Activated CD4-positive, alpha-beta T cell treated with anti-CD3 and anti-CD28 coated beads, Interleukin-2, Interleukin-4, amounts not matched to agents 100 ng/mL and 50 ng/mL, durations not matched to agents 16 hours and 8 hours (primary cell): ENCODE measurements at regions not wholly inside any gene's neighbourhood (a gene's known extent, or its start where the extent isn't known, plus 50 kb on each side); places are given as distances from the start of the nearest gene placed in this dataset.
"Not testable (repeated sequence)": the region's sequence is repeated elsewhere in the genome, so short reads cannot be mapped to it uniquely, and the experiment has no call there.

Experiments
- DNase-seq: peaks from one replicate; pipeline ENCODE4 v3.0.0-alpha.2; 2020; ENCODE audit warnings: low spot score

DNA sequence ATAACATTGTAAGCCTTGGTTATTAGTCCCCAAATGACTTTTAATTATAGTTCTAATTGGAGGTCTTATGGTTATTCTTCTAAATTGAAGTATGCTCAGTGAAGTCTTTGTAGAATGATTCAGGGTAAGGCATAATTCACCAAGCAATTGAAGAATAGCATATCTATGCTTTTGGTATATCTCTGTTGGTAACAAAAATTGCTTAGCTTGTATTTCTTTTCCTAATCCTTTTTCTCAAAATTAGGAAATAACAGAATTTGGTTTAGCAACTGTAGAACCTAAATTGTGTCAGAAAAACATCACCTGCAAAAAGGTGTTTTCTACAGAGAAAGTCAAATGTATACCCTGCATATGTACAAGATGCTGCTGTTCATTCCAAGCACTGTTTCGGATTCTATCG lies 189.2 kb upstream of the EPHA4 start:
- DNase-seq: no peak

DNA sequence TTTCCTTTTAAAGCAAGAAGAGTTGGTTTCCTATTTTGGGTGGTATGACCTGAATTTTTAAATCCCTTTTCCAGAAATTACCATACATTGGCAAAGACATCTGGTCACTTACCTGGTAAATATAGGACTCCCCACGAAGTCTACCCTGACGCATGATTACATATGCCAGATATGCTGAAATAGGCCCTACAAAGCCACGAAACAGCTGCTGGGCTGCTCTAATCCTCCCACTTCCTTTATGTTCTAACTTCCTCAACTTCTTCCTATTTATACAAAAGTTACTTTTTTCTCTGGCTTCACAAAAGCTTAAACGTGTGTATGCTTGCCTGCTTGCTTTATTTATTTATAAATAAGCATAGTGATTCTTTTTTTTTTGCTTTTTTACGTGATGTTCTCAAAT lies 186.0 kb upstream of the EPHA4 start:
- DNase-seq: no peak

DNA sequence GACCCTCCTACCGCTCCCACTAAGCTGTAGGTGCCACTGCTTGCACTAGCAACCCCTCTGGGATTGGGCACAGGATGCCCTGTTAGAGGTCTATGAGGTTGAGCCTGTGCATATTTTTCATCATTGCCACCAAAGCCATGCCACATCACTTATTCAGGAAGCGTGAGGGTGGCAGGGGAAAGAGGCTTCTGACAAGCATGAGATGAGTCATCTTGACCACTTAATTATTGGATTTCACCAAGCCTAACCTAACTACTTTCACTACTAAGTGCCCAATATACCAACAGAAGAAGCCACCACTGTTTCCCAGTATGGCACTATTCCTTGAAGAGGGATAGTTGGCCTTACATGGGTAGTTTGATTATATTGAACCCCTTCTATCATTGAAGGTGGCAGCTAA lies 181.3 kb upstream of the EPHA4 start:
- peak; percentile 3 for DNase-seq

DNA sequence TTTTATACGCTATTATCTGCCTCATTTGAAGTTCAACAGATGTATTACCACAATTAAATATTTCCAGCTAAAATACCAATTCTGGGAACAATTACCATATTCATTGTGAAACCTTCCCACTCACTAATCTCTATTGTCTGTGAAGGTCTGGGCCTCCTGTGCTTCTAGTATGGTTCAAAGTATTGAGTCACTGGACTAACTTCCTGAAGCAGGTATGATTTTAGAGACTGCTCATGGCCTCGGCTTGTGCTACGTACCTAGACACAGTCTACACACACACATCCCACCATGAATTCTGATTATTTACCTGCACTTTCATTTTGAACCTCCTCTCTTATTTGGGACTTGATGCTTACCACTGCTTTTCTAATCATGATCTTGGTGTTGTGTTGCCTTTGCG lies 180.7 kb upstream of the EPHA4 start:
- DNase-seq: no peak

DNA sequence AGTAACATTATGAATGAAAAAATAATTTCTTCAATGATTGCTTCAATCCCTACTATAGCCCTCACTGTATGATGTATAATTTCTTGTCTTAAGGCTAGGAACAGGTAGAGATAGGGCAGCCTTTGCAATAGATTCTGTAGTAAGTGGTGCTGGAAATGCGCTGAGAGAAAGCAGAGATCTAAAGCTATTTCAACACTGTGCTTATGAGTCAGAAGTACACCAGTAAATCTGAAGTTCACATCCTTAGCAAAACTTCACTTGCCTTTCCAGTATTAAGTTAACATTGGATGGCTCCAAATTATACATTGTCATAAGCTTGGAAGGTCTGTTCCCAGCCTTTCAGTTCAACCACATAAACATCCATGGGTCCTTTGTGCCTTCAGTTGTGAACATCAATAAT lies 178.2 kb upstream of the EPHA4 start:
- DNase-seq: no peak

DNA sequence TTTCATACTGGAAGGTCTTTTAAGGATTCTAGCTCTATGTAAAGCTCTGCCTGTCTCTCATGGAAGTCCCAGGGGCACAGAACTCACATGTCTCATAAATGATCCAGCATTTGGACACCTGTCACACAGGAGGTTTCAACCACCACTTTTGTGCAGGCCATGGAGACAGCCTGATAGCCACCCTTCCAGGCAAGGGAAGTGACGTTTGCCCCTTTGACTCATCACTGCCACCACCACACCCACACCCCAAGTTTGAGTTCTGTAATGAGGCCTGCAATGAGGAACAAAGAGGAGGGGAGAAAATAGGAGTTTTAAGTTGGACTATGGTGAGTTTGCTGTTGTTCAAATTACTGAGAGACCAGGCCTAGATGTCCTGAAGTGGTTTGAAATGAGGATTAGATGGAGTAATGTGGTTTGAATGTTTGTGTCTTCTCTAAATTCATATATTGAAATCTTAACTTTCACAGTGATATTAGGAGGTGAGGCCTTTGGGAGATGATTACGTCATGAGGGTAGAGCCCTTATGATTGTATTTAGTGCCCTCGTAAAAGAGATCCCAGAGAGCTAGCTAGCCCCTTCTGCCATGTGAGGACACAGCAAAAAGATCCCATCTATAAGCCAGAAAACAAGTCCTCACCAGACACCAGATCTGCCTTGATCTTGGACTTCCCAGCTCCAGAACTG lies 175.3 kb upstream of the EPHA4 start:
- DNase-seq: peak; percentile 11

DNA sequence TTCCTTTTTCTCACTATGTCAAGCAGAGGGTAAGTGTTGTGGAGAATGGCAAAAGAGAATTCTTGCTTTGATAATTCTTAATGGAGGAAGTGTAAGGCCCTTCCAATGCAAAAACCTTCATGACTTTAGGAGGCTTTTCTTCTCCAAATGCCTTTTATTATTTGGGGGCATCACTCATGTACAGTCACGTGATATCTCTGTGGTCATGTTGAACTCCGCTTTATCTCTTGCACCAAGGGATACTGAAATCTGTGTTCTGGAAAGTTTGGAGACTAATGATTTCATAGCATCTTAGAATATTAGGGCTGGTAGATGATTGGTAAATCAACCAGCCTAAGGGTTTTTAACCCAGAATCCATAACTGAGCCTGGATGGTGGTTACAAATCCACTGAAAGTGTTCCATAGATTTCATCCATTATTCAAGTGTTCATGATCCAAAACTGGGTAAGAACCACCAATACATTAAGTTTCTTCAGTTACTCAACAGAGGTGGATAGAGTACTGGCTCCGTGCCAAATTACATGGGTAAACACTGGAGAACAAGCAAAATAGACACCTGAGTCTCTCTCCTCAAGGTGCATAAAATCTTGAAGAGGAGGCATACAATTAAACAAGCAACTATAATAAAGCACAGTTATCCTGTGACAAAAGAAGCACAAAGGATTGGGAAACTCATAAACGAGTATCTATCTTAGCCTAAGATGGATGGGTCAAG lies 169.6 kb upstream of the EPHA4 start:
- no peak for DNase-seq

DNA sequence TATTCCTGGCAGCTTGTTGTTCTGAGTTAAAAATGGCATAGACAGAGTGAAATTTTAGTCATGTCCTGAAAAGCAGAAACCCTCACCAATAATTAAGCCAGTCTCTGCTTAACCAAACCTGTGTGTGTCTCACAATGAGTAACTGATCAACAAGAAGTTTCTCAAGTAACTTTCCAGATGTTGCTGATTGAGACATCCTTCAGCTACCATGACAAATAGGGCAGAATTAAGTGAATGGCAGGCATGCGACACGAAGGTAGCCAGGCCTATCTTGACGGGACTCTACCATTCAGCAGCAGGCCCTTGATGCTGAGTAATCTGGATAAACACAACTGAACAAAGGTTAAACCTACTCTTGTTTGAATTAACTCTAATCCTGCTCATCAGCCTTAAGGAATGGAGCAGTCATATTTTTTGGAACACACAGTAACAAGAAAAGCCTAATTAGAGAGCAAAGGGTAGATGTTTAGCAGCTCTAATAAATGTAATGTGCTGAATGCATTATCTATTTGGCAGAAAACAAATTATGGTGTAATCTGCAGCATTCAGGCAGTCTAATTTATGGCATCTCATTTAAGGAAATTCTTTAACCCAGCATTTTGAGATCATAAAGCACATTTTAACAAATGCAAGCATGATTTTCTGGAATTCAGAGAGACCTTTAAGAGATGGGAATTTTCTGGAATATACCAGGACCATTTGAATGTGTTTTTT lies 159.5 kb upstream of the EPHA4 start:
- no peak for DNase-seq

DNA sequence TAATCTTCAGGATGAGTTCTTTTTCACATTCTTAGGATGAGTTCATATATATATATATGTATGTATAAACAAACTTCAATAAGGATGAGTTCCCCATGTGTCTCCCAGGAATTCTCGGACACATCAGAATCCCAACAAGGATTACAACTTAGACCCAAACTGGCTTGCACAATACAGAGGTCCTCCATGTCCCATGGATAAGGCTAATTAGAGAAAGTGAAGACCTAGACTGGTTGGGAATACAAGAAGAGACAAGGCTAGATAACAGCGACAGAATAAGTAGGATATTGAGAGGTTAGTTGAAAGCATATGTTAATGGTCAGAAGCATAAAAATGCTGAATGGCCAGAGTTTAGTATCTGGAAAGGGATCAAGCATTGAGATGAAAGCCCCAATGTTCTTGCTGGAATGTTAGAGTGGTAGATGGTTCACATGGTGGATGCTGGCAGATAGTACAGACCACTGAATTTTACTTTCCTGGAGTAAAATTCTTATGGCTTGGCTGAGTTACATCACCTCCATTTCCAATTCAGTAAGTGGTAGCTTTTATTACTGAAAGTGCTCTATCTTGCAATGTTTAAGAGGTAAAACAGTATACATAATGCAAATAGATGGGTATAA lies 154.9 kb upstream of the EPHA4 start:
- DNase-seq: no peak

DNA sequence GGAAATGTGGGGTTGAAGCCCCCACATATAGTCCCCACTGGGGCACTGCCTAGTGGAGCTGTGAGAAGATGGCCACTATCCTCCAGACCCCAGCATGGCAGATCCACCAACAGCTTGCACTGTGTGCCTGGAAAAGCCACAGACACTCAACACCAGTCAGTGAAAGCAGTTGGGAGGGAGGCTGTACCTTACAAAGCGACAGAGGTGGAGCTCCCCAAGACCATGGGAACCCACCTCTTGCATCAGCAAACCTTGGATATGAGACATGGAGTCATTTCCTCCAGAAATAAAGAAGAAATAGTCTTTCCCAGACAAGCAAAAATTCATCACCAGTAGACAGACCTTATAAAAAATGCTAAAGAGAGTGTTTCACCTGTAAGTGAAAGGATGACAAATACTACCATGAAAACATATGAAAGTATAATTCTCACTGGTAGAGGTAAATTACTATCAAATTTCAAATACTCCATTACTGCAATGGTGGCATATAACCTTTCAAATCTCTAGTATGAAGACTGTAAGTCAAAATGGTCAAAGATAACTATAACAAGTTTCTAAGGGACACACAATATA lies 152.6 kb upstream of the EPHA4 start:
- DNase-seq: no peak

DNA sequence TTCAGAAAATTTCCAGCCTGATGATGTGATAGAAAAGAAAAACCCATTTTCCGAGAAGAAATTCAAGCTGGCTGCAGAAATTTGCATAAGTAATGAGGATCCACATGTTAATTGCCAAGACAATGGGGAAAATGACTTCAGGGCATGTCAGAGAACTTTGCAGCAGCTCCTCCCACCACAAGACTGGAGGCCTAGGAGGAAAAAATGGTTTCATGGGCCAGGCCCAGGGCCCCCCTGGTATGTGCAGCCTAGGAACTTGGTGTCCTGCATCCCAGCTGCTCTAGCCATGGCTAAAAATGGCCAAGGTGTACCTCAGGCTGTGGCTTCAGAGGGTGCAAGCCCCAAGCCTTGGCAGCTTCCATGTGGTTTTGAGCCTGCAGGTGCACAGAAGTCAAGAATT lies 152.0 kb upstream of the EPHA4 start:
- DNase-seq: not testable (repeated sequence)

DNA sequence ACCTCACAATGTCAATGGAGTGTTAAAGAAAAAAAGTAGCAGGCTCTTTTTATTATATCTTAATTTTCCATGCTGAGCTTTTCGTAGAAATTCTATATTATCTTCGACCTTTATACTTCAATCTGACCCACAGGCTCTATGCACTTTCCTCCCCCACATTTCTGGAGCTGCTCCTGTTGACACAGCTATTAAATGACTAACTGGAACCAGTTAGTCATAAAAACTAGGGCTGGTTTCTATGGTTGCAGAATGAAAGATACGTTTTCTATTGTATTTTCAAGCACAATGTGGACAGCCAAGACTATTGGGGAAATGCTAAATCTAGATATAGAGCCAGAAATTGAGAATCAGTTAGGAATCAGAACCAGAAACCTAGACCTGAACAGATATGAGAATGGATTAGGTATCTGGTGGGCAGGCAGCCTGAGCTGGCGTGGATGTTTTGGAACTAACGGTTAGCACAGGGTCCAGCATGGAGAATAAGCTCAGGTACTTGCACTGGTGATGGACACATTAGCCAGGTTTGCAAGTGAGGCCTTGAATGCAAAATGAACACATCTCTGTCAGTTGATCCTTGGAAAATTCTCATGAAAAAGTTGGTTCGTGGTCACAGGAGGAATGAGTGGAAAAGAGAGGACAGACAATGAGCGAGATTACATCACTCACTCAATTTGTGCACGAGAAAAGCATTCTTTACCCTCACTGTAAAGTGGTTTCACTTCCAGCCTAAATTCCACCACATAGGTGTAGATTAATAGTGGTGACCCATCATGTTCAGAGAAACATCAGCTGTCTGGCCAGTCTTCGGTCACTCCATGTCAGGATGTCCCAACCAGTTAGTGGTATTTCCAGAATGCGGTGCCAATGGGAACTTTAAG lies 144.6 kb upstream of the EPHA4 start:
- DNase-seq: no peak

DNA sequence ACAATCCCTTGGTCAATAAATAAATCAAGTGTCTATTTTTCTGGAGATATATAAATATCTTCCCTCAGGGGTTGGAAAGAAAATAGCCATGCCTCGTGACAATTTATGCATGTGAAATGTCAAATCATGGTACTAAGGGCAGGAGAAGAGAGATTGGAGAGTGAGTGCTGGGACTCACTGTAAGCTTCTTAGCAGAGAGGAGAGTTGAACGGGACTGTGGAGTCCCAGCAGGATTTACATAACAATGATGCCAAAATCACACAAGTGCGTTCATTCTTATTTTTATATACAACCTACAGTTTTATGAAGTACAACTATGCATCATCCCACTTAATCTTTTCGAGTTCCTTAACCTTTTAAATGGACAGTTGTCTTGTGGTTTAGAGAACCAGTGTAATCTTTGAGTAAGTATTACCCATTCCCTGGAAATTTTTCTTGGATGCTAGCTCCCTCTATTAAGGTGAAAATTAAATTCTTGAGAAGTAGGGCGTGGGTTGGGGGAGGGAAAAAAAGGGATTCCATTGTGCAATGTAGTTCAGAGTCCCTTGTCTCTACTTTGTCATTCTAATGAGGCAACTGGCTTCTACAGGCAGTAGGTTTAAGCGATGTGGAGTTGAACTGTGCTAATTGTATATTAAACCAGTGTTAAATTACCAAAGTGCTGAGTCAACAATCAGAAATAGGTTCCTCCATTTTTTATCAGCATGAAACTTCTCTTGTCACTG lies 143.6 kb upstream of the EPHA4 start:
- no peak for DNase-seq

DNA sequence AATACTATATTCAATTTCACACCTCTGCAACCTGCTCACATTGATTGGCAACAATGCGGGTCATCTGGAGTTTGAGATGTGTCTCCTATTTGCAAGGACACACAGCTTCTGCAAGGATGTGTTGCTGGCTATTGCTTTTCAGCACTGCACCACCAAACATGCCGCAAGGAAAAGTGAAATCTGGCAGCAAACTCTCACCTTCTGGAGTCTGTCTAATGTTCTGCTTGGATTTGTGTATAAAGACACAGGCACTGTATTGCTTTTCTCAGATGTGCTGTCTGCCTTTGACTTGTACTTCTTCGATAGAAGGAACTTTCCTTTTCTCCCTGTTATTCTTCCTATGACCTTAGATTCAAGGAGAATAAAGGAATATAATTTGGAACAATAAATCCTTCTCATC lies 138.6 kb upstream of the EPHA4 start:
- no peak for DNase-seq

DNA sequence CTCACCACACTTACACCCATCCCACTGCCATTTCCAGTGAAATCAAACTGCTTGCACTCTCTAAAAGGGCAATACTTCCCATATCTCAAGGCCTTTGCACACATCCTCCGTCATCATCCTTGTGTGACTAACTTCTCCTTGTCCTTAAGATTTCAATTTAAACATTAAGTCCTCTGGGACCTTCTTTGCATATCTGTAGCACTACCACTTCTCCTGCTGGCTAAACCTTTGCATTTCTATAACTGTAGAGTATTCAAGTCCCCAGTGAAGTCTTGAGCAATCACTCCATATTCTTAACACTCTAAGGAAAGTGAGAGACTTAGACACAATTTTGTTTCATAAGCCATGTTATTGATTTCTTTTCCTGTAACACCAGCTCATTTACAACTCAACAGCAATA lies 136.8 kb upstream of the EPHA4 start:
- no peak for DNase-seq

DNA sequence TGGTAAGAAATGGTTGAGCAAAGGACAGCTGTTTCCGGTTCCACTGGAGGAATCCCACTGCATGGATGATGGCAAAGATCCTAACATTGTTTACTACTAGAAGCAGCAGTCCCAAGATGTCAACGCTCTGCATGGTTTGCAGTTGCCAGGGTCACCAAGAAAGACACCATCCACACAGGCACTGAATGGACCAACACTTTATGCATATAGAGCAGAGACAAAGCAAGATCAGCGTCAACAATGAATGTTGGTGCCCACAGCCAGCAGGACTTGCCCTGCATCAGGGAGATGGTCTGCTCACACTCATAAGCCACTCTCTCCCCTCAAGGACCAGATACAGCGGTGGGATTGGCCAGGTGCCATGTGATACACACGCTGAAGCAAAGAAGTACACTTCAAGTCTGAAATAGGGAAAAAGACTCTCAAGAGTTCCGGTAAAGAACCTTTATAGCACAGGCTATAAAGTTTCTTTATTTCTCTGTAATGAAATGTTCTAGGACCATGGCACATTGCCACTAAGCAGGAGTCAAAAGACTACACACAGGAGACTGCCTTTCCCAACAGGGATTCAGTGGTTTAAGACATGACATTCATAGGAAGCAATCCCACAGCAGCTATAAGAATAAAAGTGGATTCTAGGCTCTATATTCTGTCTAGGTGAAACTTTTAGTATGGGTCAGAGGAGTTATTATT lies 133.2 kb upstream of the EPHA4 start:
- no peak for DNase-seq

DNA sequence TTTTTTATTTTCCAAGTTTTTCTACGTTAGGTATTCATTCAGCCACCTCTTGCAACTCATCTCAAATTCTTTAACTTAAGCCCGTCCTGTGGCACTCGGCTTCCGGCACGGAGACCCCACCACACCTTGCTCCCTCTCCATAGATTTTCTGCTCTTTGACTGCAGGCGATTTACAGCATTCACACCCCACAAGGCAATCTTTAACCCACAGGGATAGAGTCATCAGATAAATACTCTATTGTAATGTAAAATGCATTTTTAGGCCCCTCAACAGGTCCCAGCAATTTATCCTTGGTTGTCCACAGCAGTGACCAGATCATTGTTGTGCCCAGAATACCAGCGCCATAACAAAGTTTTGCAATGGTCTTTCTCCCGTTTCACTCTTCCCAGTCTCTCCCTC lies 132.3 kb upstream of the EPHA4 start:
- no peak for DNase-seq

DNA sequence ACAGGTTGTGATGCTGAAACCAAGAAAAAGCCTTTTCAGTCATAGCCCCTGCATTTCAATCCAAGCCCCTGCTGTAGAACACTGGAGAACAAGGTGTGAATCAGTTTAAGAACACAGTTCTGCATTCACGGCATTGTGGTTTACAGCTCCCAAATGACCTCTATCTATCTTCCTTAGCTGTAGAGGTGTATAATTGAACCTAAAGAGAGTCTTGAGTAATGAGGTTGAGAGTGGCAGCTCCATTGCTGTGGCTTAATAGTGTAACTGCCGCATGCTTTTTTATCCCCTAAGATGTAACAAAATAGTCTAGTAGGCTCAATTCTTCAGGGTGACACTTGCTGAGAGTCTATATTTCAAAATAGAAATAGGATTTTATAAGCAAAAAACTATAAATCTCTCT lies 121.3 kb upstream of the EPHA4 start:
- DNase-seq: no peak

DNA sequence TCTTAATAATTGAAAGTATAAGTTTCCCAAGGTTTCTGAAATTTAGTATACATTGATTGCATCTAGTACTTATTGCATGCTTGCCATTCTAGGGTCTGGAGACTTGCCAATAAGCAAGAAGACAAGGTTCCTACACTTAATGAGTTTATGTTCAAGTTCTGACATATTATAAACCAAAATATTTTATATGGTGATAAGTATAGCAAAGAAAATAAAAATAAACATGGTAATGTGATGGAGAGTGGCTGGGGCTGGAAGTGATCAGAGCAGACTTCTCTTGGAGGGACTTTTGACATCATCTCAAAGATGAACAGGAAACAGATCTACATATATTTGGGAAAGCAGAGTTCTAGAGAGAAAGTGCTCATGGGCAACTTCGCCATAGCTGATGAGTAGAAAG lies 119.5 kb upstream of the EPHA4 start:
- DNase-seq: no peak

DNA sequence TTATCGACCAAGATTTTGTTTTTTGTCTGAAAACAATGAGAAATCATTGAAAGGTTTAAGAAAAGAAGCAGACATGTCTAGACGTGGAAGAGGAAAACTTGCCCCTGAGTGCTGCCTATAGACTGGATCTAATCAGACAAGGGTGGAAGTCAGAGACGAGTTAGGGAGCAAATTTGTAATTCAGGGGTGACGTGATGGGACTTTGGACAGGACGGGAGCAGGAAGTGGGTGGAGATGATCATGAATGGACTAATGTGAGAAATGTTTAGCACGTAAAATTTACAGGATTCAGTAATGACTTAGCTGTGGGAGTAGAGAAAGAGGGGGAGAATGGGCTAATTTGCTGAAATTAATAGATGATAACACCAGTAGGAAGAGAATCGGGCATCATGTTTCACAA lies 117.0 kb upstream of the EPHA4 start:
- DNase-seq: no peak
